Ovary (tissue), 7 donors: ENCODE measurements at regions not wholly inside any gene's neighbourhood (a gene's known extent, or its start where the extent isn't known, plus 50 kb on each side); places are given as distances from the start of the nearest gene placed in this dataset.

ENCODE experiments used
- DNase-seq, 5 donors: peaks; one replicate each; pipeline ENCODE4 v3.0.0-alpha.2; 2019 to 2020
- H3K27ac ChIP-seq, 2 donors: fragments of 200-600 bp; one replicate each; pipeline versions ENCODE4 v1.5.1 to v1.8.0; 2019 to 2022
- H3K27me3 ChIP-seq: fragments of 200-600 bp; one replicate; pipeline ENCODE4 v1.8.0; 2022
- H3K36me3 ChIP-seq: fragments of 200-600 bp; sonication (generic); one replicate; pipeline ENCODE4 v1.5.1; 2019
- H3K4me1 ChIP-seq: one replicate; pipeline ENCODE4 v1.8.1; 2013; ENCODE audit warnings: mild to moderate bottlenecking, moderate library complexity; ENCODE audit not compliant: insufficient read depth
- H3K4me3 ChIP-seq: fragments of 200-600 bp; sonication (generic); one replicate; pipeline ENCODE4 v1.5.1; 2017
- H3K9me3 ChIP-seq, 2 donors: fragments of 200-600 bp in 1 of 2; sonication (generic) in 1 of 2; one replicate each; pipeline versions ENCODE4 v1.5.1 to v1.8.1; 2013 to 2019; ENCODE audit warnings: mild to moderate bottlenecking in 1 of 2, moderate library complexity in 1 of 2
- CTCF ChIP-seq, 3 donors: fragments of 450-650 bp in 2 of 3; fragments of 200-600 bp in 1 of 3; IDR thresholded peaks; one replicate each; pipeline versions ENCODE4 v1.5.1 to v1.8.0; 2016 to 2022; ENCODE audit warnings: antibody characterized with exemption in 3 of 3, mild to moderate bottlenecking in 1 of 3
- EP300 ChIP-seq: sonication (generic); formaldehyde crosslinking; IDR thresholded peaks from one replicate; pipeline ENCODE4 v1.6.1; 2017; ENCODE audit warnings: antibody characterized with exemption
- POLR2A ChIP-seq: fragments of 450-650 bp; IDR thresholded peaks from one replicate; pipeline ENCODE4 v1.6.1; 2017; ENCODE audit warnings: antibody characterized with exemption, mild to moderate bottlenecking, moderate library complexity
- WGBS, 3 donors: extraction: QIAGEN DNeasy Blood & Tissue Kit in 1 of 3; methylation state at CpG; one replicate each; pipeline versions ENCODE4 v1.1.5 to v1.1.7; 2013 to 2017; 5-methylcytosine and 5-hydroxymethylcytosine counted together
- intact Hi-C, 4 donors: fragments of 100-400 bp; cut with DNase I; formaldehyde crosslinking; loops; one replicate each; pipeline versions ENCODE4 v1.11.0 to v1.15.1; 2022 to 2023
- donor health status: DM: no; HTN: no; CAD: no; lungs with moderate emphysema.
- donor health status: DM: no; HTN: no; CAD: no.
- donor health status: Bipolar disorder and iron deficiency.
- donor health status: DM: no; HTN: no; CAD: no.
- donor health status: DM: yes; HTN: yes; CAD: no.

GRCh38 chr18:27602092-27602491 is 417.0 kb upstream of the CHST9 start:
- Histone ChIP-seq H3K4me3 (no peak overlapping the region), H3K27me3 (no peaks in the 10 kb centered on the region), H3K9me3 (peaks cover 0 to 3% of the 10 kb centered on the region in 2 donors), H3K36me3 (no peaks in the 10 kb centered on the region), H3K4me1 (no peaks in the 10 kb centered on the region), H3K27ac (no peak overlapping the region)
- TF ChIP-seq POLR2A (no peak), EP300 (no peak), CTCF (IDR thresholded peaks at IDR 0.05) (no peak)
- WGBS, 3 donors: 98 to 99% (median 98%) methylated on average over 2 of the region's 2 CpGs
- intact Hi-C loops: no loop called here
- DNase-seq: no peak

- no peak overlapping the region for H3K4me3 ChIP-seq
- TF ChIP-seq EP300 (no peak), CTCF (IDR thresholded peaks at IDR 0.05) (no peak), POLR2A (no peak)
- no peak overlapping the region for H3K27ac ChIP-seq
- DNase-seq: no peak
- H3K27me3 ChIP-seq: no peaks in the 10 kb centered on the region
- H3K4me1 ChIP-seq: no peaks in the 10 kb centered on the region
- peaks cover 0 to 3% of the 10 kb centered on the region in 2 donors for H3K9me3 ChIP-seq
- H3K36me3 ChIP-seq: no peaks in the 10 kb centered on the region
- intact Hi-C loops: no loop called here
Observed at GRCh38 chr18:27600245-27600644, 415.1 kb upstream of the CHST9 start.

GRCh38 chr18:27599202-27599829 is 414.2 kb upstream of the CHST9 start:
- Histone ChIP-seq H3K4me3 (no peak overlapping the region), H3K27ac (no peak overlapping the region), H3K4me1 (no peaks in the 10 kb centered on the region), H3K27me3 (no peaks in the 10 kb centered on the region), H3K9me3 (peaks cover 0 to 3% of the 10 kb centered on the region in 2 donors), H3K36me3 (no peaks in the 10 kb centered on the region)
- DNase-seq: peak in 4 of 5 donors; percentile 19 to 34 (median 32)
- peak in 2 of 3 donors; percentile 15 to 63 for TF ChIP-seq CTCF (IDR thresholded peaks at IDR 0.05)
- no peak for TF ChIP-seq POLR2A
- TF ChIP-seq EP300: no peak
- 67 to 88% (median 79%) methylated on average over 1 of the region's 1 CpG for WGBS, 3 donors
- intact Hi-C loops: no loop called here

- 28 to 48% (median 37%) methylated on average over 5 of the region's 5 CpGs for WGBS, 3 donors
- H3K4me1 ChIP-seq: no peaks in the 10 kb centered on the region
- intact Hi-C loops: no loop called here
- no peaks in the 10 kb centered on the region for H3K27me3 ChIP-seq
- H3K36me3 ChIP-seq: no peaks in the 10 kb centered on the region
- no peak overlapping the region for H3K4me3 ChIP-seq
- TF ChIP-seq POLR2A (no peak), CTCF (IDR thresholded peaks at IDR 0.05) (no peak), EP300 (no peak)
- no peak overlapping the region for H3K27ac ChIP-seq
- no peak for DNase-seq
- H3K9me3 ChIP-seq: no peaks in the 10 kb centered on the region
Observed at GRCh38 chr18:27595113-27595838, 410.2 kb upstream of the CHST9 start.
